ENCODE measurements at regions not wholly inside any gene's neighbourhood (a gene's known extent, or its start where the extent isn't known, plus 50 kb on each side); places are given as distances from the start of the nearest gene placed in this dataset.

- Mint-ChIP-seq H3K27ac (no peak overlapping the region), H3K36me3 (ENCODE audit: low read depth) (peaks cover 9% of the 10 kb centered on the region), H3K4me1 (peaks cover 18% of the 10 kb centered on the region), H3K4me3 (no peak overlapping the region), H3K9me3 (peaks cover 14% of the 10 kb centered on the region), H3K27me3 (ENCODE audit: low read depth, poor library complexity) (peaks cover 2% of the 10 kb centered on the region)
- no peak for TF ChIP-seq CTCF (IDR thresholded peaks at IDR 0.05)
- no peak for DNase-seq
Measured at GRCh38 chr2:133736674-133737073, 168.4 kb upstream of the NCKAP5 start.

GRCh38 chr2:133737242-133737993 lies 169.2 kb upstream of the NCKAP5 start:
- H3K9me3 Mint-ChIP-seq: peaks cover 15% of the 10 kb centered on the region
- H3K4me3 Mint-ChIP-seq: no peak overlapping the region
- no peak for TF ChIP-seq CTCF (IDR thresholded peaks at IDR 0.05)
- H3K27ac Mint-ChIP-seq: no peak overlapping the region
- peaks cover 18% of the 10 kb centered on the region for H3K4me1 Mint-ChIP-seq
- H3K27me3 Mint-ChIP-seq (ENCODE audit: low read depth, poor library complexity): no peaks in the 10 kb centered on the region
- DNase-seq: no peak
- H3K36me3 Mint-ChIP-seq (ENCODE audit: low read depth): peaks cover 9% of the 10 kb centered on the region

DNA sequence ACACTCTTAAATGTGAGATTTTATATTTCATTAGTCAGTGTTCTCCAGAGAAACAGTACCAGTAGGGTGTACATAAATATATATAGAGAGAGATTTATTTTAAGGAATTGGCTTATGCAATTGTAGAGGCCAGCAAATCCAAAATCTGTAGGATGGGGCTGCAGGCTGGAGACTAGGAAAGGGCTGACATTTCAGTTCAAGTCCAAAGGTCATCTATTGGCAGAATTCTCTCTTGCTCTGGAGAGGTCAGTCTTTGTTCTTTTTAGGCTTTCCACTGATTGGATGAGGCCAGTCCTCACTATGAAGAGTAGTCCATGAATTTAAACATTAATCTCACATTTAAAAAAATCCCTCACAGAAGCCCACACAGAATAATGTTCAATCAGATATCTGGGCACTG lies 170.8 kb upstream of the NCKAP5 start:
- H3K27me3 Mint-ChIP-seq (ENCODE audit: low read depth, poor library complexity): no peaks in the 10 kb centered on the region
- H3K9me3 Mint-ChIP-seq: peaks cover 20% of the 10 kb centered on the region
- H3K27ac Mint-ChIP-seq: no peak overlapping the region
- H3K36me3 Mint-ChIP-seq (ENCODE audit: low read depth): peaks cover 14% of the 10 kb centered on the region
- H3K4me3 Mint-ChIP-seq: no peak overlapping the region
- no peak for DNase-seq
- peaks cover 18% of the 10 kb centered on the region for H3K4me1 Mint-ChIP-seq
- TF ChIP-seq CTCF (IDR thresholded peaks at IDR 0.05): no peak

- no peak for DNase-seq
- H3K27me3 Mint-ChIP-seq (ENCODE audit: low read depth, poor library complexity): no peaks in the 10 kb centered on the region
- H3K36me3 Mint-ChIP-seq (ENCODE audit: low read depth): peaks cover 14% of the 10 kb centered on the region
- H3K4me1 Mint-ChIP-seq: peaks cover 26% of the 10 kb centered on the region
- TF ChIP-seq CTCF (IDR thresholded peaks at IDR 0.05): no peak
- no peak overlapping the region for H3K27ac Mint-ChIP-seq
- H3K4me3 Mint-ChIP-seq: no peak overlapping the region
- peaks cover 20% of the 10 kb centered on the region for H3K9me3 Mint-ChIP-seq
Measured at GRCh38 chr2:133740500-133740899, 172.2 kb upstream of the NCKAP5 start.

GRCh38 chr2:133748007-133748700 lies 179.9 kb upstream of the NCKAP5 start:
- H3K9me3 Mint-ChIP-seq: peaks cover 3% of the 10 kb centered on the region
- DNase-seq: no peak
- no peaks in the 10 kb centered on the region for H3K36me3 Mint-ChIP-seq (ENCODE audit: low read depth)
- H3K4me1 Mint-ChIP-seq: peaks cover 43% of the 10 kb centered on the region
- H3K4me3 Mint-ChIP-seq: no peak overlapping the region
- no peaks in the 10 kb centered on the region for H3K27me3 Mint-ChIP-seq (ENCODE audit: low read depth, poor library complexity)
- TF ChIP-seq CTCF (IDR thresholded peaks at IDR 0.05): no peak
- H3K27ac Mint-ChIP-seq: no peak overlapping the region
